HG03521 (cell line): ENCODE measurements at regions not wholly inside any gene's neighbourhood (a gene's known extent, or its start where the extent isn't known, plus 50 kb on each side); places are given as distances from the start of the nearest gene placed in this dataset.

ENCODE experiments used
- ATAC-seq: cut with Tn5 transposase; IDR thresholded peaks from one replicate; pipeline ENCODE4 v1.9.1; 2021; ENCODE audit warnings: mild to moderate bottlenecking, moderate library complexity; ENCODE audit not compliant: unreplicated experiment

DNA sequence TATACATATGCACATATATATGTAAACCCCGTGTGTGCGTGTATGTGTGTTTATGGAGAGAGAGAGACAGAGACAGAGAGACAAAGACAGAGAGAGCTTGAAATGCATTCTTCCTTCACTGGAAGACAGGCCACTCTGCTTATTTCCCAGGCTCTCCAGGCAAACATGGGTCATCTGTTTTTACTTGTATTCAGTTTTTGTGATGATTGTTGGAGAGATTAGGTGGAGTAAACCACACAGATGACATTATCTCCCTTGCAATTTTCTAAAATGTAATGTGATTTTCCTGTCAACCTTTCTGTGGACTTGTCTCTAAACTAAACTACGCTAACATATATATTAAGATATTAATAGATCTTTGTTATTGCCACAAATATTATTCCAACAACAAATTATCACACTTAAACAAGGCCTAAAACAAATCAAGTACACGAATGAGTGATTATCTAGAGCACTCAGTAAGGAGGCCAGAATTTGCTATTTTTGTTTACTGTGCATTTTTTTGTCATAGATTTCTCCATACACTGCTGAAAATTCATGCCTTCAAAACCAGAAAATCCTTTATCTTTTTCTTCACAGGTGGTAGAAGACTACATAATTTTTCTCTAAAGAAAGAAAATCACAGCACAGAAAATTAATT is 251.8 kb upstream of the SLIT2 start:
- ATAC-seq = no peak

GRCh38 chr4:19999276-19999675 is 252.4 kb upstream of the SLIT2 start:
- no peak for ATAC-seq

DNA sequence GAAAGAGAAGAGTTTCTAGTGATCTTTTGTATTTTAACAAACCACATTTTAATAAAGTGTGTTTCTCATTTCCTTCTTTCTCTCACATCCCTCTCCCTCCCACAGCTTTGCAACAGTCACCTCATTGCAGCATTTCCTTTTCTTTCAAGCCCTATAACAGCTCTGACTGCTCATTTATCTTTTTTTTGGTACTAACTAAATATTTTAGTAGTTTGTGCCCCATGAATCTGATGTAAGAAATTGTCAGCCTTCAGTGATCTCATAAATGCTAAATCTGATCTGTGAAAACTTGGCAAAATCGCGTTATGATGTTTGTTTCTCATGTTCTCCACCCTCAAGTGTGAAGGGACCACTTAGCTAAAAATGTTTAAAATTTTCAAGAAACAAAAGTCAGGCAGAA is 258.5 kb upstream of the SLIT2 start:
- ATAC-seq = no peak

GRCh38 chr4:19992471-19993093 is 259.1 kb upstream of the SLIT2 start:
- no peak for ATAC-seq

- ATAC-seq = no peak
Observed at GRCh38 chr4:19987746-19988145, 264.0 kb upstream of the SLIT2 start.

- ATAC-seq = no peak
Observed at GRCh38 chr4:19983072-19983471, 268.6 kb upstream of the SLIT2 start.

DNA sequence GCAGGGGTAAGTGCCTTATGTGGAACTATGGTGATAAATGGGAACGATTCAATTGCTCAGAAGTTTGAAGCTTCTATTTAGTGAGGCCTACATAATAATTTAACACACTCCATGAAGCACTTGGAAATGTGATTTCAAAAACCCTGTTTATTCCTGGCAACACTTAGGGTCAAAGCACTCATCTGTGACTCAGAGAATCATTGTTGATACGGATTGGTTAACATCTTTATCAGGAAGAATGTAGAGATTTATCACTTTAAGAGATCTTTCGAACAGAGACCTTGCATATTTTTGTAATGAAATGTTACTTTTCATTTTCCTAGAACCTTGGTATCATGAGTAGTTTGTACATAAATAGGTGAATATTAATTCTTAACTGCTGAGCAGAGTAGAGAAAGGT is 269.1 kb upstream of the SLIT2 start:
- no peak for ATAC-seq

GRCh38 chr4:19971829-19972228 is 279.9 kb upstream of the SLIT2 start:
- no peak for ATAC-seq

GRCh38 chr4:19969492-19969891 is 282.2 kb upstream of the SLIT2 start:
- no peak for ATAC-seq

- no peak for ATAC-seq
Observed at GRCh38 chr4:19961091-19961490, 290.6 kb upstream of the SLIT2 start.

GRCh38 chr4:19958848-19959247 is 292.9 kb upstream of the SLIT2 start:
- no peak for ATAC-seq

GRCh38 chr4:19947349-19947748 is 304.4 kb upstream of the SLIT2 start:
- ATAC-seq = no peak

- no peak for ATAC-seq
Observed at GRCh38 chr4:19945979-19946380, 305.7 kb upstream of the SLIT2 start.

DNA sequence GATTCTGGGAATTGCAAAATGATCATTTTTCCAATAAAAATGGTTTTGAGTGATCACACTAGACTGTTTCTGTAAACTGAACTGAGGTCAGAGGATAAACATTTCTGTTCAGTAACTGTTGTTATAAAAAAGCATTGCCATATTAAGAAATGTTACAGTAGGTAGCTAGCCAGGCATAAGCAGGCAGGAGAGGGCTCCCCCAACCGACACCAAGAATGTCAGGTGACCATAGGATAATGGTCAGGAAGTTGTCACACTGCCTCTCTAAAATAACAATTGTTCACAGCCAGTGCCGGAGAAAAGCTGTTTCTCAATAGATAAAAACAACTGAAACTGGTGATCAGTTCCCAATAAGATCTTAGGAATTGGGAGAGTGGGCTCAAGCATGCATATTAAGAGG is 306.2 kb upstream of the SLIT2 start:
- no peak for ATAC-seq

DNA sequence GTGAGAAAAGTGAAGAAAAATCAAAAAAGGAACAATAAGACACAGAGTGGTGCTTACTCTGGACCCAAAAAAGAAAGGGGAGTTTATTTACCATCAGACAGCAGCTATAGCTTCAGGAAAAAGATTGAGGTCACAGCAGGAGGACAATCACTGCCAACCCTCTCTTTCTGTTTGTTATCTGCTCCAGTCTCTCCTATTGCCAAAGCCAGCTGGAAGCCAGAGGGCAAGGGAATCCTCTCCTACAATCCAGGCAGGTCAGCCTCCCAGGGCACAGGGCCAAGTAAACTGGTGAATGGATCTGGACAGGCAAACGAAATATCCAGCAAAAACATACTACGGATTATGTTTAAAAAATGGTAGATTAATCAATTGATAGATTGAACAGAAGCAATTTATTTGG is 306.9 kb upstream of the SLIT2 start:
- ATAC-seq = no peak

- no peak for ATAC-seq
Observed at GRCh38 chr4:19944251-19944650, 307.5 kb upstream of the SLIT2 start.

DNA sequence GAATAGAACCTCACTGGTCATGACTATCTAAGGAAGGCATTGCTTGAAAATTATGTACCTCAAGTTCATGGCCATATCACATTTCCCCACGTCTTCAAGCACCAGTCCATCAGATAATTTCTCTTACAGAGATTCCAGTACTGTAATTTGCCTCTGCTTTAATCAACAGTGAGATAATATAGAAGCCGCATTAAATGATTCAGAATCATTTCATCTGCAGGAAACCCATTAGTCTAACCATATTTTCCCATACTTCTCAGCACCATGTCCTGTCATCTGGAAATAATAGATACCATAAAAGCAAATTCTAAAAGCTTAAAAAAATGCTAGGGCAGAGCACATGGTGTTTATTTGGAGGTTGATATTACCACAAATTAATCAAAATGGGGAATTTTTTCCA is 310.3 kb upstream of the SLIT2 start:
- ATAC-seq = no peak

DNA sequence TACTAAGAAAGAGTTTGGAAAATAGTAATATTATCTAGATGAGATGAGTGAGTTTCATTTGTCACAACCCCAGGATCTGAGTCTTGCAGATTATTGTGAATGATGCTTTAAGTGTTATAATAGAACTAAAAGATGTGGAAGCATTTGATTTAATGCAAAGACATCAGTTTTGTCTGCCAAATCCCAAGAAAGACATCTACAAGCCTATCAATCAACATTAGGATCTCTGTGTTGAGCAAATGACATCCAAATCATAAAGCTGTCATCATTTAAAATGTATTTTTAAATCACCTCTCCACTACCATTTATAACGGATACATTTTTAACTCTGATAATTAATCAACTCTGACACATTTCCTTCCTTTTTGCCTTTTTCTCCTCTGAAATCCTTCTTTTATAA is 310.8 kb upstream of the SLIT2 start:
- ATAC-seq = no peak

GRCh38 chr4:19936476-19936875 is 315.2 kb upstream of the SLIT2 start:
- ATAC-seq = no peak

- no peak for ATAC-seq
Observed at GRCh38 chr4:19930742-19931141, 321.0 kb upstream of the SLIT2 start.

DNA sequence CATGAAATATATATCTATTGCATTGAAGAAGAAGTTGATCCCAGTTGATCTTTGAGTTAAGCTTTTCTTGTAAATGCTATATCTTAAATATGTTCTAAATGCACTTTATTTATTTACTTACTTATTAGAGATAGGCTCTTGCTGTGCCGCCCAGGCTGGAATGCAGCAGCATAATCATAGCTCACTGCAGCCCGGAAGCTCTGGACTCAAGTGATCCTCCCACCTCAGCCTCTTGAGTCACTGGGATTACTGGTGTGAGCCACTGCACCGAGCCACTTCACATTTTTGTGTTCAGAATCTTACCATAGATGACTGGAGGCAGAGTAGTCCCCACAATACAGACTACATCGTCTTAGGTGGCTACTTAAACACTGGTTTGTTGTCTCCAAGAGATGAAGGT is 324.3 kb upstream of the SLIT2 start:
- no peak for ATAC-seq

DNA sequence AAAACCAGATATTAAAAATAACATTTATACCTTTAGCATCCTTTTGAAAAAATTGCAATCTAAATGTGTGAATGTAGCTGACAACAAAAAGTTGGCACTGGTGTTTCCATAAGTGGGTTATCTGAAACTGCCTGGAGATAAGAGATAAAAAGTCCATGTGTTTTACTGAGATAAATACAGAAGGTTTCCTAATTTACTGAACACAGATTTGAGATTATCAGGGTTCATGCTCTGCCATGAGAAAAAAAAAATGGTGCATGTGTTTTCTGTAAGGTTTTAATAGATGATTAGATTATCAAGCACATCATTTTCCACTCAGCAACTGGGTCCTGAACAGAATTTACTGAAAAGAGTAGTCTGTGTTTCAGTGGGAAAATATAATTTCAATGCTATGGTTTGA is 326.2 kb upstream of the SLIT2 start:
- no peak for ATAC-seq

DNA sequence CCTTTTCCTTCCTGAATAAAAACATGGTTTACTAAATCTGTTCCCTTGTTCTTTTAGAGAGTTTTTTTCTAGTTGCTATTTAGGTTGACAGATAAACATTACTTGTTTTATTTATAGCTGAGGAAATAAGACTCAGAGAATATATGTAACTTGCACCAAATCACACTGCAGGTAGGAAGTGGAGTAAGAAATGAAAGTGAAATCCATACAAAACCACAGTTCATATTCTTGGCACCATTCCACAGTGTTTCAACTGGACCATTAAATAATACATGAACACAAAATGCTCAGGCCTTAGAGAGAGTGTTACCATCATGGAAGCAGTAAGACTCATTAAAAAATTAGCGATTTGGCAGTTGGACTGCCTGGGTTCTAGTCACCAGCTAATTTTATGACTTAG is 326.9 kb upstream of the SLIT2 start:
- ATAC-seq = no peak
